Kidney capillary endothelial cell (primary cell): ENCODE measurements at regions not wholly inside any gene's neighbourhood (a gene's known extent, or its start where the extent isn't known, plus 50 kb on each side); places are given as distances from the start of the nearest gene placed in this dataset.
A peak's percentile ranks its signal among the peaks of the same experiment; 100 is the strongest.

Source experiments
- DNase-seq: peaks from one replicate; pipeline ENCODE4 v3.0.0-alpha.2; 2018; ENCODE audit warnings: low spot score

GRCh38 chr20:10990625-10991382 lies 317.0 kb upstream of the JAG1 start:
- no peak for DNase-seq

DNA sequence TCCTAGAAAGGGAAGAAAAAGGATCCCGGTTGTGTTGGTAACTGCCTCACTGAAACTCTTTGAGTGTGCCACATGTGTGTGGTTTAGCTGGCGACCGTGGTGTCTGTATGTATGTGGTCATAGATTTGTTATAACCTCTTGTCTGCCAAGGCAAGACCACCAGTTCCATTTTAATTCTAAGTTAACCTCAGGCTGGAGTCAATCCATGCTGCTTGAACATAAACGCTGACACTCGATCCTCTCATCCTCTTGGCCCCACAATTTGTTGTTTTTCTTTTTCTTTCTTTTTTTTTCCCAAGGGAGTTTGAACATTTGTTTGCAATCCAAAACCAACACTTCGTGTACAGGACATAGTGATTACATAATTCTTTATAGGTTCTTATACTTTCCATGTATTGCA lies 318.9 kb upstream of the JAG1 start:
- DNase-seq = no peak

DNA sequence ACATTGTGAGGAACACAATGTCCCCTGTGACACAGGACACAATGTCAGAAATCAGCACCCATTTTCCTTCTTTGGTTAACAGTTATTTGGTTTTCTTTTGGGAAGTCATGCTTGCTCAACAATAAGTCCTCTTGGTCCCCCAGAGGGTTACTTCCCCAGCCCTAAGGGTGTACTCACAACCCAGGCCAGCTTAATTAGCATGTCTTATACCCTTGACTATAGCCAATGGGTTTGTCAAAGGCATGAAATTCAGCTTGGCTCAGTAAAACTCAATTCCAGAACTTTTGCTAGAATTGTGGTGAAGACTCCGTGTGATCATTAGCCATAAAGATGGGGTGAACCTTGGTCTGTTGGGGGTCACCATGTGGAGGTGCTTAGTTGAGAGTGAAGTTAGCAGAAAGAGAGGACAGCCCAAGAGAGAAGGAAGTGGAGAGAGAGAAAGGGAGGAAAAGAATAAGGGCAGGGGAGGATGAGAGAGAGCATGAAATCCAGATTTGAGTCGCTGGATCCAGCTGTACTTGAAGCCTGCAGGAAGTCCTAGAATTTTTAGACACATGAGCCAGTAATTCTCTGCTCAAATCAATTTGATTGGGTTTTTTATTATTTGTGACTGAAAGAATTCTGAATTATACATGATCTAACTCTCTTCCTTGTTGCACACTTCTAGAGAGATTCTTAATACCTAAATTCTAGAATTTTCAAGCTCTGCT lies 321.3 kb upstream of the JAG1 start:
- no peak for DNase-seq

DNA sequence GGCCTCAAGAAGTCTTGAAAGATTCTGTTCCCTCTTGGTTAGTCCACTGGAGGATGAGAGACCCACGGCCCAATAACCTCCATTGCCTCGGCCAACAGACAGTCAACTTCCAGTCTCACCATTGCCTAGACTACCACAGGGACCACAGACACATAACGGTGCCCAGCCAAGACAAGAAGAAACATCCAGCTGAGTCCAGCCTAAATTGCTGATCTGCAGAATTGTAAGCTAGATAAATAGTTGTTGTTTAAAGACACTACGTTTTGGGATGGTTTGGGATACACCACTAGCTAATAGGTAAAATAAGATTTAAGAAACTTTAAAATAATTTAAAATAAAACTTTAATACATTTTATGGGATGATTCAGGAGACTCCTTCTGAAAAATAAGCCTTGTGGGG lies 324.7 kb upstream of the JAG1 start:
- no peak for DNase-seq

GRCh38 chr20:11000416-11000815 lies 326.6 kb upstream of the JAG1 start:
- no peak for DNase-seq

- no peak for DNase-seq
Observed at GRCh38 chr20:11001302-11001701, 327.5 kb upstream of the JAG1 start.

GRCh38 chr20:11001764-11002540 lies 328.2 kb upstream of the JAG1 start:
- peak; percentile 100 for DNase-seq

DNA sequence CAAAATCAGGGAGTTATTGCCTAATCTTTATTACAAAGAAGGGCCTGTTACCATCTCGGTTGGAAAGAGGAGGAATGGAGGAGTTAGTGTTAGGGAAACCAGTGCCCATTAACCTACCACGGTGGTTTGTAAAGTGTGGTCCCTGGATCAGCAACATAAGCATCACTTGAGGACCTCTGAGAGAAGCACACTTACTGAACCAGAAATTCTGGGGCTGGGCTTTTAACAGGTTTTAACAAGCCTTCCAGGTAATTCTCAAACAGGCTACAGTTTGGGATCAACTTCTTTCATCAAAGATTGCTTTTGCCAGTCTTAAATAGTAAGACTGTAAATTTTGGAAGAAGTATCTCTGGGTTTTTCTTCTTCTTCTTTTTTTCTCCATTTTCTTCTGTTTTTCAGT lies 329.5 kb upstream of the JAG1 start:
- DNase-seq = no peak

DNA sequence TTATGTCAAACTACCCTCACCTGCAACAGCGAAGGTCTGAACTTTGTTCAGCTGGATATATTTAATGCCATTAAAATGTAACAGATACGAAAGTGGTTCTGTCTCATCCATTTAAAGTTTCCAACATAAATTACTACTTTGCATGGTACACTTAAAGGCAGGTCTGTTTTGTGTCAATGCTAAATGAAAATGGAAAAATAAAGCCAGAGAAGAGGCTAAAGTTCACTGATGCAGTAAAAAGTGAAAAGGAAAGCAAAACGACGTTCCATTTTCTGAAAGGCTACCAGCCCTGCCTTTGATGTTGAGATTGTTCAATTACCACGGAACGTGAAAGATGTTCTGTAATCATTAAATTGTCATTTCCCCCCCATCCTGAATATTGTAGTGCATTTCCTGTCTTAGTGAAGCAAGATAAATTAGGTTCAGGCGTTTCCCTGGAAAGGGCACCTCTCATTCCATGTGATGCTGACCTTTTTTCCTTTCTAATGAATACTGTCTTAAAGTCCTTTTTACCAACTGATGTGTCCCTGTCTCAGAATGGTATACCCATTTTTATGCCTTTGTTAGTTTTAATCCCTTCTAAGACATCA lies 334.7 kb upstream of the JAG1 start:
- DNase-seq = no peak

- DNase-seq = no peak
Observed at GRCh38 chr20:11011653-11012052, 337.9 kb upstream of the JAG1 start.

DNA sequence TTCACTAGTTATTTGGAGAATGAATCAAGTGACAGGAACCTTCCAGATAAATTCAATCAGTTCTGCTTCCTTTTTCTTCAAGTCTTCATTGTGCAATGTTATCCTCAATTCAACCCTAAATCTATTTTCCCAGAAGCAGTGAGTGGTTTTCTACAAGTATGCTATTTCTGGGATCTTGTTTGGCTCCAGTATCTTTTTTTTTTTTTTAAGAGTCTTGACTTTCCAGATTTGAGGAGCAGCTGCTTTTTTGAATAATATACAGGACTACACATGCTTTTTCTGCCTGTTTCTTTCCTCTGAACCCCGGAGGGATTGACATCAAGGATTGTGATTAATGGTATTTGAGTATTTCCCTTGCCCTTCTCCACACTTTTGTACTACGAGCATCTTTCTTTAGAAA lies 339.2 kb upstream of the JAG1 start:
- DNase-seq = no peak

DNA sequence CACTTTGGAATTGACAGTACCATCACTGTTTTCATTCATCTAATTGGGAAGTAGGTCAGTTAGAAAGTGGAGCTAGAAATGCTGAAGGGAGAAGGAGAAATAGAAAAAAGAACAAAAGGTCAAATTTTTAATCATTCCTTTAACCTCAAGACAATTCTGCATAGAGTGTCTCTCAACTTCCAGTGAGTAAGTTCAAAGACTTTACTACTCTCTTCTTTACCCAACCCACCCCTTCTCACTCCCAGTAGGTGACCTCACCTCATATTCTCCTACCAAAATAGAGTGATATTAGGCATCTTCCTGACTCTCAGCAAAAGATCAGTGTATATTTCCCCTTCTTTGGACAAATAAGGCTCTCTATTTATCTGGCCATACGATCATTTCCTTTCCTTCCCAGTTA lies 340.0 kb upstream of the JAG1 start:
- DNase-seq = no peak

DNA sequence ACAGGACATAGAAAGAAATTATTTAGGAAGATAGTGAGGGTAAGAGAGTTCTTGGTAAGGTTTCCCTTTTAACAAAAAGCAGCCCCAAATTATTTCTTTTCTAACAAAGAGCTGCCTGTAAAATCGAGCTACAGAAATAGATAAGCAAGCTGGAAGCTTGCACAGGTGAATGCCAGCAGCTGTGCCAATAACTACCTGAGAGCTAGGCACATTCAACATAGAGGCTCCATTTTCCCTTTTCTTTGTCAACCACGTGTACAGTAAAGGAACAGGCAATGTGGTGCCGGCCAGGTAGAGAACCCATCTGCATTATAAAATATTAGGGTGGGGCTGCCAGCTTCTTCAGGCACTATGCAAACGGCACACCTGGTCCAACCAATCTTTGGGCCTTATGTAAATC lies 341.6 kb upstream of the JAG1 start:
- no peak for DNase-seq

DNA sequence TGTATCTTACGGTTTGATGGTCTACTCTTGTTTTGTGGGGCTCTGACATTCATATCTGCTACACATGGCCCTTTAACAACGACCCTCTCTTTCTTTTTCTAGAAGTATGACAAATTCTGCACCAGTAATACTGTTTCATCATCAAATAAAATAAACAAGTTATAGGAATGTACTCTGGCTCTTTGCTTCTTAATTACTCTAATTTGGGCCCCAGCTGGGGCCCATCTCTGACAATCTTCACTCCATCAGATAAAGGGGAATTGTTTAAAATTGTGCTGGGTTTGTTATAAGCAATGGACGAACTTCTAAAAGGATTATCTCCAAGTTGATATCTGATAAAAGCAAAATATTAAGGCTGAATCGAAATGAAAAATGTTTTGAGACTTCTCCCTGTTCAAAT lies 343.6 kb upstream of the JAG1 start:
- DNase-seq = no peak

DNA sequence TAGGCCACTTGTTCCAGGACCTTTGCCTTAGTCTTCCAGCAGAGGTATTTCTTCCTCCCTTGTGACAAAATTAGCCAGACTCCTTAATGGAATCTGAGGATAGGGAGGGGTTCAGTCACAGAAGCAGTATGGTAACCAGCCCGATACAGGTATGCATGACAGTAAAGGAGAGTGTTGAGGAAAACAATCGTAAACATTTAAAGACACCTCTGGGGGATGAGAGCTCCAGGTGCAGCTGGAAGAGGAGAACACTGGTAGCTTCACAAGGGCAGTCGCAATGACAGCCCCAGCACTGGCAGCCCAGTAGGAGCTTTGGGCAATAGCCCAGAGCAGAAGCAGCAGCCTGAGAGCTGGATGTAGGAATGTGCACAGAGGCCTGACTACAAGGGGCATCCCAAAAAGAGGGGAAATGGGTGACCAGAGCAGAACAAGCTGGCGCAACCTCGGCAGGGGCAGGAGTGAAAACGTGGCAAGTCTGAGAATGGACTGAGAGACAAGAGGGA lies 344.9 kb upstream of the JAG1 start:
- DNase-seq = no peak

- DNase-seq = no peak
Observed at GRCh38 chr20:11020712-11021111, 346.9 kb upstream of the JAG1 start.

- no peak for DNase-seq
Observed at GRCh38 chr20:11027224-11027623, 353.4 kb upstream of the JAG1 start.

DNA sequence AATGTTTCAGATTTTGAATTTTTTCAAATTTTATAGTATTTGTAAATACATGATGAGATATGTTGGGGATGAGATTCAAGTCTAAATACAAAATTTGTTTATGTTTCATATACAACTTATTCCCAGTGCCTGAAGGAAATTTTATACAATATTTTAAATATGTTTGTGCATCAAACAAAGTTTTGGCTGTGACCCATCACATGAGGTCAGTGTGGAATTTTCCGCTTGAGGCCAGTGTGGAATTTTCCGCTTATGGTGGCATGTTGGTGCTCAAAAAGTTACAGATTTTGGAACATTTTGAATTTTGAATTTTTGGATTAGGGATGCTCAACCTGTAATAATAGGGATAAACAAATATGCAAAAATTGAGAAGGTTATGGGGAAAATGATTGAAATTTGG lies 356.6 kb upstream of the JAG1 start:
- no peak for DNase-seq

- DNase-seq = no peak
Observed at GRCh38 chr20:11031300-11031699, 357.5 kb upstream of the JAG1 start.

- DNase-seq = no peak
Observed at GRCh38 chr20:11032611-11033010, 358.8 kb upstream of the JAG1 start.

GRCh38 chr20:11034025-11034424 lies 360.2 kb upstream of the JAG1 start:
- no peak for DNase-seq

DNA sequence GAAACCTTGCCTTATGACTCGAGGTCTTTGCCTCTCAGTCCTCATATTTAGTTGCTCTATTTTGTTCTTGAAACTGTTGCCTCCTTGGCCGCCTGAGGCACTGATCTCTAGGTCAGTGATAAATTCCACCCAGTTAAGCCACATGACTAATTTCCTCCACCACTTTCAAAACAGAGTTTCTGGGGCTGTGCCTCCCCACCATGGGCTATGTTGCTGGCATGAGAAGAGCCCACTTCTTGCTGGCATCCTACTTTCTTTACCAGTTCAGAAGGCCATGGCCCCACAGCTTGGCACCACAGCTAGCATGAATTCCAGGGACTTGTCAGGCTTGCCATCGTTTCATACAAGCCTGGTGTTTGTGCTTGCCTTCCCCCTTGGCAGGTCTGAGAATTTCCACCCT lies 361.4 kb upstream of the JAG1 start:
- DNase-seq = no peak

GRCh38 chr20:11041396-11041795 lies 367.6 kb upstream of the JAG1 start:
- peak; percentile 17 for DNase-seq
